Activated naive CD4-positive, alpha-beta T cell treated with Interleukin-2 at 50 U/mL for 16 hours (primary cell): ENCODE measurements at regions not wholly inside any gene's neighbourhood (a gene's known extent, or its start where the extent isn't known, plus 50 kb on each side); places are given as distances from the start of the nearest gene placed in this dataset.
"Not testable (repeated sequence)": the region's sequence is repeated elsewhere in the genome, so short reads cannot be mapped to it uniquely, and the experiment has no call there.

Experiments used
- DNase-seq: peaks from one replicate; pipeline ENCODE4 v3.0.0-alpha.2; 2020

GRCh38 chr6:86215323-86215722, 572.6 kb upstream of the SYNCRIP start:
- DNase-seq: no peak

DNA sequence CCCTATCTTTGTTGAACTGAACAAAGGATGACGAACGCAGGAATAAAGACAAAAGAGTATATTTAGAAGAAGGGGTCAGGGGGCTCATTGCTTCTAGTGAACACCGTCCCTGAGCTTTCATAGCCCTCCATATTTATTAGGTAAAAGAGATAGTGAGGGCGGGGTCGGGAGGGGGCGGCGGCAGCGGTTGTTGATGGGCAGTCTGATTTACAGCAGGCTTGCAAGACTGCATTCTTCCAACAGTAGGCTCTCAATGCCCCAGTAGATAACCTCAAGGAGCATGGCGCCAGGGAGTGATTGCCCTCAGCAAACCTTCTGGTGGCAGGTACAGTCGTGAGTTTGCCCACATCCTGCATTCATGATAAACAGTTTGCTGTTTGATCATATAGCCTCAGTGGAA, 563.3 kb upstream of the SYNCRIP start:
- no peak for DNase-seq

- no peak for DNase-seq
Observed at GRCh38 chr6:86203044-86203443, 560.4 kb upstream of the SYNCRIP start.

DNA sequence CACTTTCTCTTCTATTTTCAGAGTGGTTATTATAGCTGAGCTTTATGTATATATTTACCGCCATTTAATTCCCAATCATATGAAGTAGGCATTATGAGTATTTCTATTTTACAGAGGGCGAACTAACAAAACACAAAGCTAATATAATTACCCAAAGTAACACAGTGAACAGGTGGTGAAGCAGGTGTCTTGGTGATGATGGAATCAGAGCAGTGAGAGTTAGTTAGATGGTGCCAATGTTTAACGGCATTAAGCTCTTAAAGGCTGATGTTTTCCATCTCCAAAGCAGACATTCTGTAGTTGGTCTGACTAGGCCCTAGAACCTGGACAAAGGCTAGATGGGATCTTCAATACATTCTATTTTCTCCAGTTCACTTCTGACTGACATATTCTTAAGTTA, 551.1 kb upstream of the SYNCRIP start:
- DNase-seq: no peak

GRCh38 chr6:86192123-86192522, 549.4 kb upstream of the SYNCRIP start:
- no peak for DNase-seq

DNA sequence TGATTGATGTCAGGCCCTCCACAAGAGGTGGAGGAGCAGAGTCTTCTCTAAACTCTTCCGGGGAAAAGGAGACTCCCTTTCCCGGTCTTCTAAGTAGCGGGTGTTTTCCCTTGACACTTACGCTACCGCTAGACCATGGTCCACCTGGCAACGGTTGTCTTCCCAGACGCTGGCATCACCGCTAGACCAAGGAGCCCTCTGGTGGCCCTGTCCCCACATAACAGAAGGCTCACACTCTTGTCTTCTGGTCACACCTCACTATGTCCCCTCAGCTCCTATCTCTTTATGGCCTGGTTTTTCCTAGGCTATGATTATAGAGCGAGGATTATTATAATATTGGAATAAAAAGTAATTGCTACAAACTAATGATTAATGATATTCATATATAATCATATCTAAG, 532.5 kb upstream of the SYNCRIP start:
- DNase-seq: not testable (repeated sequence)

DNA sequence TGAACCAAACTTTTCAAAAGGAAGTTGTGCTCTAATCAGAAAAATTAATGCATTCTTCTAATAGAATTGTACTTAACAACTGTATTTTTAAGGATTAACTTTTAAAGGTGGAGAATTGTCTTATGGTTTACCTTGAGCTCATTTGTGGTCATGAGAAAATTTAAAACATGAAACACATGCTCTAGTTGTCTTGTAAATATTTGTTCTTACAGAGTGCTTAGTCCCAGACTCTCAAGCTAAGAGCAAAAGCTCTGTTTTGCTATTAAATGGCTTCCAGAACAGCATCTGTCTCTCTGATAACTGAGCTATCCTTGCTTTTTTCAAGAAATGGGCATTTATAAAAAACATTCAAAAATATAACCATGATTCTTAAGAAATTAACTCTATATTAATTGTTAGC, 512.2 kb upstream of the SYNCRIP start:
- no peak for DNase-seq

- DNase-seq: no peak
Observed at GRCh38 chr6:86153521-86153920, 510.8 kb upstream of the SYNCRIP start.

GRCh38 chr6:86152546-86152945, 509.9 kb upstream of the SYNCRIP start:
- no peak for DNase-seq

DNA sequence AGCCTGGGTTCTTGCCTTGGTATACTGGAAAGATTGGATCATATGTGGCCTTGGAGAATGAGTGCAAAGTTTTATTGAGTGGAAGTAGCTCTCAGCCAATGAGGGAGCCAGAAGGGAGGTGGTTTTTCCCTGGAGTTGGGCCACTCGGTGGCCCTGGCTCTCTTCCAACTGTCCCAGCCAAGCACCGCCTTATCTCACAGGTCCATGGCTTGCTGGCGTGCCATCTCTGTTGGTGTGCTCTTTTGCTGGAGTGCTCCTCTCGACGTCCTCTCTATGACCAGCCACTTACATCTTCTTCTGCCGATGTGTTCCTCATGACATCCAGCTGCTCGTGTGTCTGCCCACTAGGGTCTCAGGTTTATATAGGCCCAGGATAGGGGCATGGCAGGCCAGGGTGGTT, 505.9 kb upstream of the SYNCRIP start:
- DNase-seq: no peak

GRCh38 chr6:86147859-86148258, 505.2 kb upstream of the SYNCRIP start:
- no peak for DNase-seq

DNA sequence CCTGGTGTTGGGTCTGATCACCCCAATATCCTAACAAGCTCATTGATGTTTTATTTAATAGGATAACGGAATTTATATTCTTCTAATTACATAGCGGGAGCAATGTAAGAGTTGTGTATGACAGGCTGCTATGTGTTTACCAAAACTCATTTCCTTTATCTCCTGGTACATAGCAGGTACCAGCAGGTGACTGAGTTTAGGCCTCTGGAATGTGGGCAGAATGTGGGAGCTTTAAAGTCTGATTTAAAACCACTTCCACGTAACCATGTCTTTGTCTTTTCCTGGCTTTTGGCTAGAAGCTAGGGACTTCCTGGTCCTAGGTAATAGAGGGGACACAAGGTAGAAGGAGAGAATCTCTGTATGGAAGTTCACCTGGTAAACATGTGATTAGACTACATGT, 504.6 kb upstream of the SYNCRIP start:
- no peak for DNase-seq

- not testable (repeated sequence) for DNase-seq
Observed at GRCh38 chr6:86146751-86147150, 504.1 kb upstream of the SYNCRIP start.

DNA sequence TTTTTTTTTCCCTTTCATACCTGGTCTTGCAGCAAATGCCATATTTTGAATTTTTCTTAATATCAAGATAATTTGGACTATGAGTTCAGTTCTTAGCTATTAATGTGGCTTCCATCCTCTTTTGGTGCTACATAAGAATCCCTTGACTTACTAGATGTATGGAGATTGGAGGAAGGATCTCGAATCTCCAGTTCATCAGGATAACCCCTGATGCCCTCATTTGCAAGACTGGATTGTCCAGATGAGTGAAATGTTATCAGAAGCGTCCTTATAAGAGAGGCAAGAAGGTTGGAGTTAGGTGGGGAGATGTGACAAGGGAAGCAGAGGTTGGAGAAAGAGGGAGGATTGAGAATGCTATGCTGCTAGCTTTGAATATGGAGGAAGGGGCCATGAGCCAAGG, 499.6 kb upstream of the SYNCRIP start:
- DNase-seq: no peak

DNA sequence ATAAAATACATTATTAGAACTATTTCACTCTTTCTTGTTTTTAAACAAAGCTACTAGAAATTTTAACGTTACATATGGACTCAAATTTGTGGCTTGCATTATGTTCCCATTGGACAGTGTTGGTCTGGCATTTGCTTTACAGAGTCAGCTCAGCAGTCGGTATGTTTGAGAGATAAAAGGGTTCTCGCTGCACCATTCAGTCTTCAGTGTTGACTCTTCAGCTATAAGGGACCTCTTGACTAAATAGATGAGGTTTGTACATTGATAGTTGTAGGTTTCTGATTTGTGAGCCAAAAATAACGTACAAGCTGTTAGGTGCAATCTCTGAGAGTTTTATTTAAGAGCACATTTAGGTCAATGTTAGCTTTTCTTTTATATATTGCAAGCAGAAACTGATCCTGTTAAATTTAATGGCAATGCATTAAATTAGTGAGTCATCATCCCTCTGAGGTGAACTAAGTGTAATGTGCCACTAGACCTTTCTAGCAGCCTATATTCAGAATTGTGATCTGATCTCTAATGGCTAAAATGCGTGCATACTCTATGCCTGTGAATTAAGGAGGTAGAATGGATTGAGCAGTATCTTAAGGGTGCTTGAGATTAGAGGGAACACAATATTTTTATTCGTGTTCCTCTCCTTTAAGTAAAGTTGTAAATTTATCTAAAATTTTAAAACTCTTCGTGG, 485.6 kb upstream of the SYNCRIP start:
- DNase-seq: no peak

DNA sequence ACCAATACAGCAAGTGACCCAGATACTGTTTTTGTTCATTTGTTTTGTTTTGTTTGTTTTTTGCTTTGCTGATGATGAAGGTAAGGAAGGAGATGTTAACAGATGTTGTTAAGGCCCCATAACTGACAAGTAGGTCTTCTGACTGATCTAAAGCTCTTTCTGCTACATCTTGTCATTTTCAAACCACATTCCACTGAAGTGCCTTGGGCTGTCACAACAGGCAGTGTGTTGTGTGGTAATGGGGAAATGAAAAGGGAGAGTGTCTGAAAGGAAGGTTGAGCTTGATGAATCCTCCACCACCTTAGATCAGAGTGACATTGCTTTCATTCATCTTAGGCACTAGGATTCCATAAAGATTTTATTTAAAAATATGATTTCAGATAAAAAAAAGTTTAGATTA, 479.4 kb upstream of the SYNCRIP start:
- DNase-seq: no peak

DNA sequence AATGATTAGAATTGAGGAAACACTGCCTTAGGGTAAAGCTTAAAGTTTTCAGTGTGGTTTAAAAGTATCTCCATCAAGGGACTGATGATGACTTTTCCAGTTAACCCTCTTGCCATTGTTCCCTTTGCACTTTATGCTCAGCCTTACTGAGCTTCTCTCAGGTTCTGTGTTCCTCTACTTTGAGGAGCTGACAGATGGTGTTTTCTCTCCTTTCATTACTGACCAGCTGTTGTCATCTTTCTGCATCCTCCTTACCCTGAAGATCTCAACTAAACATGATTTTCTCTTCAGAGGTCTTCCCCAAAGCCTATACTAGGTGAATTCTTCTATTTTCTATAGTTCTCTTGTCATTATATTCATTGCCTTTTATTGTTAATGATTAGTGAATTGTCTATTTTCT, 475.6 kb upstream of the SYNCRIP start:
- DNase-seq: no peak

DNA sequence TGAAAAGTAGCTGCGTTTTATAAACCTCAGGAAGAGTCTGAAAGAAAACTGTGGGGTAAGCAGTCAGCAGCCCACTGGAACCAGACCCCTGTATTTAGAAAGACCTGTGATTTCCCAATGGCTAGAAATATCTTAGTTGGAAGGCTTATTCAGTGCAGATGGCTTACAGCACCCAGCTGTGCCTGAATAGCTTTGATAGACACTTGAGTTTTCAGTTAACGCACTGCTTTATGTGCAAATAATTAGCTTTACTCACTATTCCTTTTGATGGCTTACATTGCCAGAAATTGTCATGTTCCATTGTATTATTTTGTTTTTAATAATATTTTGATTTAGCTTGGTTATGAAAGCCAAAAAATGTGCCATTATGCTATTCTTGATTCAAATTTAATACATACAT, 465.3 kb upstream of the SYNCRIP start:
- DNase-seq: no peak

DNA sequence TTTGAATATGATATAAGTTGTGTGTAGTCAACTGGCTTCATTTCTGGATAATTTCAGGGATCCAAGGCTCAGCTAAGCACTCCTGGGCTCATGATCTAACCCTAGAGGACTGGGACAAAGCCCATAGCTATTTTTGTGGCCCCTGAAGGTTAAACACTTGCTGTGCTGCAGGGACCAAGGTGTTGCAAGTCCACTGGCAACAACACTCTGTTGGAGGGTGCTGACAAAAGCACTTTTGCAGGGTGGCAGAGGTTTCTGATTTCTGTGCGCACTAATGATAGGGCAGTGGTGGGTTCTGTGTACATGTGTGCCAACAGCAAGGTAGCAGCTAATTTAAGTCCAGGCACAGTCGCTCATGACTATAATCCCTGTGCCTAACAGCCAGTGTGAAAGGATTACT, 445.3 kb upstream of the SYNCRIP start:
- no peak for DNase-seq

- DNase-seq: no peak
Observed at GRCh38 chr6:86079938-86080337, 437.3 kb upstream of the SYNCRIP start.

- no peak for DNase-seq
Observed at GRCh38 chr6:86070151-86070550, 427.5 kb upstream of the SYNCRIP start.

DNA sequence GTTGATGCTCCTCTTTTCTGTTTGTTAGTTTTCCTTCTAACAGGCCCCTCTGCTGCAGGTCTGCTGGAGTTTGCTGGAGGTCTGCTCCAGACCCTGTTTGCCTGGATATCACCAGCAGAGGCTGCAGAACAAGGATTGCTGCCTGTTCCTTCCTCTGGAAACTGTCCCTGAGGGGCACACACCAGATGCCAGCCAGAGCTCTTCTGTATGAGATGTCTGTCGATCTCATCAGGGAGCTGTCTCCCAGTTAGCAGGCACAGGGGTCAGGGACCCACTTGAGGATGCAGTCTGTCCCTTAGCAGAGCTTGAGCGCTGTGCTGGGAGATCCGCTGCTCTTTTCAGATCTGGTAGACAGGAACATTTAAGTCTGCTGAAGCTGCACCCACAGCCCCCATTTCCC, 422.3 kb upstream of the SYNCRIP start:
- DNase-seq: not testable (repeated sequence)

- DNase-seq: not testable (repeated sequence)
Observed at GRCh38 chr6:86057293-86057980, 414.8 kb upstream of the SYNCRIP start.

DNA sequence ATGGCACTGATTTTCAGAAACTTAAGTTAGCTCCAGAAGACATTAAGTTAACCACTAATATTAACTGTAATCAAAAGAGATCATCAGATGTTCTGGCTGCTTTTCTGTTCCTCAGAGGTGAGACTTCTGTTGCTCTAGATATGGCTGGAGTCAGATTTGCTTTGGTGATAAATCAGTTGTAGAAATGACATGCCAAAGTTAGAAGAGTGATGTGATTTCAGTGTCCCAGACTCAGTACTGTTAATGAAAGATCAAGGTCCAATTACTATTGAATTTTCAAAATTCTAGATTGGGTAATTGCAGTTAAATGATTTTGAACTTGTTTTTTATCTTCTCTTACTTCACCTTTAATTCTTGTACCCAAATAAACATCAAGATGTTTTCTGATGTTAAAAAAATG, 402.4 kb upstream of the SYNCRIP start:
- no peak for DNase-seq

GRCh38 chr6:86042214-86042613, 399.5 kb upstream of the SYNCRIP start:
- DNase-seq: no peak
